ENCODE measurements at regions not wholly inside any gene's neighbourhood (a gene's known extent, or its start where the extent isn't known, plus 50 kb on each side); places are given as distances from the start of the nearest gene placed in this dataset.

DNA sequence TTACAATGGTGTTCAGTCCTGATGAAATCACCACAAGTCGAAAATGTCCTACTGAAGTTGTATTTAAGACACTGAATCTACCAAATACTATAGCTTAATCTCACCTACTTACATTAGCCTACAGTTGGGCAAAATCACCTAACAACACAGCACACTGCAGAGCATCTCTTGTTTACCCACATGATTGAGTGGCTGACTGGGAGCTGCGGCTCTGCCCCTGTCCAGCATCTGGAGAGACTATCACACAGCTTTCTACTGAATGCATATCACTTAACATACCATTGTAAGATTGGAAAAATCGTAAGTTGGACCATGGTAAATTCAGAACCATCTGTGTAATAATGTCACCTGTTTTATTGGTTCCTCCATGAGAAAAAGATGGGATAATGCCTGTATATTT lies 1083.2 kb upstream of the PCDH7 start:
- intact Hi-C loops (cut with micrococcal nuclease; ENCODE audit: unreplicated experiment), result no loop called here

DNA sequence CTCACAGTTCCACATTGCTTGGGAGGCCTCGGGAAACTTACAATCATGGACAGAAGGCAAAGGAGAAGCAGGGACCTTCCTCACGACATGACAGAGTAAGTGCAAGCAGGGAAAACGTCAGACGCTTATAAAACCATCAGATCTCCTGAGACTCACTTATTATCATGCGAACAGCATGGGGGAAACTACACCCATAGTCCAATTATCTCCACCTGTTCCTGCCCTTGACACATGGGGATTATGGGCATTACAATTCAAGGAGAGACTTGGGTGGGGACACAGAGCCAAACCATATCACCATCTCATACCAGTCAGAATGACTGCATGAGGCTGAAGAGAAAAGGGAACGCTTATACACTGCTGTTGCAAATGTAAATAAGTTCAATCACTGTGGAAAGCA lies 1066.9 kb upstream of the PCDH7 start:
- Histone ChIP-seq H3K9me2 (ENCODE audit: insufficient read depth, low read length) (no peaks in the 10 kb centered on the region), H3K27ac (ENCODE audit: low read depth, low read length, poor library complexity, severe bottlenecking) (no peak overlapping the region), H3K4me2 (ENCODE audit: low read length) (no peak overlapping the region), H2AFZ (ENCODE audit: low read length) (no peak overlapping the region), H4K20me1 (ENCODE audit: insufficient read depth, low read length) (no peaks in the 10 kb centered on the region), H3K9me3 (ENCODE audit: low read length) (no peaks in the 10 kb centered on the region), H3K4me1 (ENCODE audit: insufficient read depth, low read length, poor library complexity, severe bottlenecking) (no peaks in the 10 kb centered on the region), H3K4me3 (ENCODE audit: low read depth, low read length, poor library complexity, severe bottlenecking) (no peak overlapping the region), H3K36me3 (ENCODE audit: insufficient read depth, low read length) (no peaks in the 10 kb centered on the region), H3K79me2 (ENCODE audit: insufficient read depth, low read depth, low read length) (no peaks in the 10 kb centered on the region)
- ChIA-PET CTCF (ENCODE audit: unreplicated experiment) (no interaction called here), POLR2A (interaction anchor here (0.6 kb wide), 1 partner anchor 73 kb away, joined by 3 read pairs; no protein-coding TSS in a partner anchor)
- BruUV-seq (replicated peaks), result no TSS peak
- no peak for TF ChIP-seq EZH2phosphoT487 (IDR thresholded peaks at IDR 0.05; ENCODE audit: borderline replicate concordance, low read depth, low read length)
- no peak for TF ChIP-seq CTCF (conservative IDR thresholded peaks at IDR 0.05; ENCODE audit: low read length)
- no peak for DNase-seq (ENCODE audit: low spot score)
- intact Hi-C loops (cut with micrococcal nuclease; ENCODE audit: unreplicated experiment), result no loop called here

More for the DNA sequence above, 1083.2 kb upstream of the PCDH7 start:
- H3K79me2 ChIP-seq (ENCODE audit: insufficient read depth, low read depth, low read length), result no peaks in the 10 kb centered on the region
- H3K4me1 ChIP-seq (ENCODE audit: insufficient read depth, low read length, poor library complexity, severe bottlenecking), result no peaks in the 10 kb centered on the region
- BruUV-seq (replicated peaks), result no TSS peak
- POLR2A ChIA-PET, result interaction anchor here (0.8 kb wide), 1 partner anchor 580 kb away, joined by 3 read pairs; no protein-coding TSS in a partner anchor
- H3K9me2 ChIP-seq (ENCODE audit: insufficient read depth, low read length), result no peaks in the 10 kb centered on the region
- no peak overlapping the region for H2AFZ ChIP-seq (ENCODE audit: low read length)
- H3K9me3 ChIP-seq (ENCODE audit: low read length), result no peaks in the 10 kb centered on the region
- CTCF ChIA-PET (ENCODE audit: unreplicated experiment), result no interaction called here
- TF ChIP-seq CTCF (conservative IDR thresholded peaks at IDR 0.05; ENCODE audit: low read length) (no peak), EZH2phosphoT487 (IDR thresholded peaks at IDR 0.05; ENCODE audit: borderline replicate concordance, low read depth, low read length) (no peak)
- no peak overlapping the region for H3K4me2 ChIP-seq (ENCODE audit: low read length)
- H3K36me3 ChIP-seq (ENCODE audit: insufficient read depth, low read length), result no peaks in the 10 kb centered on the region
- H3K4me3 ChIP-seq (ENCODE audit: low read depth, low read length, poor library complexity, severe bottlenecking), result no peak overlapping the region
- H3K27ac ChIP-seq (ENCODE audit: low read depth, low read length, poor library complexity, severe bottlenecking), result no peak overlapping the region
- H4K20me1 ChIP-seq (ENCODE audit: insufficient read depth, low read length), result no peaks in the 10 kb centered on the region
- DNase-seq (ENCODE audit: low spot score), result no peak

- POLR2A ChIA-PET, result no interaction called here
- Histone ChIP-seq H3K4me3 (ENCODE audit: low read depth, low read length, poor library complexity, severe bottlenecking) (no peak overlapping the region), H3K4me1 (ENCODE audit: insufficient read depth, low read length, poor library complexity, severe bottlenecking) (no peaks in the 10 kb centered on the region), H4K20me1 (ENCODE audit: insufficient read depth, low read length) (no peaks in the 10 kb centered on the region), H3K4me2 (ENCODE audit: low read length) (no peak overlapping the region), H3K9me2 (ENCODE audit: insufficient read depth, low read length) (no peaks in the 10 kb centered on the region), H3K79me2 (ENCODE audit: insufficient read depth, low read depth, low read length) (no peaks in the 10 kb centered on the region), H3K27ac (ENCODE audit: low read depth, low read length, poor library complexity, severe bottlenecking) (no peak overlapping the region), H2AFZ (ENCODE audit: low read length) (no peak overlapping the region), H3K9me3 (ENCODE audit: low read length) (no peaks in the 10 kb centered on the region), H3K36me3 (ENCODE audit: insufficient read depth, low read length) (no peaks in the 10 kb centered on the region)
- CTCF ChIA-PET (ENCODE audit: unreplicated experiment), result no interaction called here
- BruUV-seq (replicated peaks), result no TSS peak
- intact Hi-C loops (cut with micrococcal nuclease; ENCODE audit: unreplicated experiment), result no loop called here
- DNase-seq (ENCODE audit: low spot score), result no peak
- TF ChIP-seq EZH2phosphoT487 (IDR thresholded peaks at IDR 0.05; ENCODE audit: borderline replicate concordance, low read depth, low read length) (no peak), CTCF (conservative IDR thresholded peaks at IDR 0.05; ENCODE audit: low read length) (no peak)
Measured at GRCh38 chr4:29680644-29681043, 1039.5 kb upstream of the PCDH7 start.
